Renal pelvis (tissue), 1 donor: ENCODE measurements at regions not wholly inside any gene's neighbourhood (a gene's known extent, or its start where the extent isn't known, plus 50 kb on each side); places are given as distances from the start of the nearest gene placed in this dataset.
"Not testable (repeated sequence)": the region's sequence is repeated elsewhere in the genome, so short reads cannot be mapped to it uniquely, and the experiment has no call there.

Source experiments
- DNase-seq: peaks from one replicate; pipeline ENCODE4 v3.0.0-alpha.2; 2013

- DNase-seq = no peak
Measured at GRCh38 chr9:31243386-31243785, 1141.1 kb upstream of the ACO1 start.

- no peak for DNase-seq
Measured at GRCh38 chr9:31248156-31248555, 1136.3 kb upstream of the ACO1 start.

GRCh38 chr9:31251386-31251785, 1133.1 kb upstream of the ACO1 start:
- DNase-seq = no peak

- no peak for DNase-seq
Measured at GRCh38 chr9:31253800-31254762, 1130.4 kb upstream of the ACO1 start.

- no peak for DNase-seq
Measured at GRCh38 chr9:31255211-31255610, 1129.2 kb upstream of the ACO1 start.

DNA sequence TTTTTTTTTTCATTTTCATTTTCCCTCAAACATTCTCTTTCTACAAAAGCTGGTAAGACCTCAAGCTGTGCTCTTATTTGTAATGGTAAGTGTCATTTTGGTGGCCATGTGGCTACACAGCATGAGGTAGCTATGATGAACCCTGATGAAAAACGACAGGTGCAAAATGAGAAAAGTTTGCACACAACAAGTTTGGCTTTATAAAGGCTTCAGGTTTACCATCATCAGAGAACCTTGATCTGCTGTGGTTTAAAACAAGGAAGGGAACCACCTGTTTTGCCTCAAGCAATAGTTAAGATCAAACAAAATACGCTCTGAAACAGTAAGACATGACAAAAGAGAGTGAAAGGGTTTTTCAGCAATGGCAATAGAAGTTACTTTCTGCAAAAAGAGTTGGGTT, 1124.6 kb upstream of the ACO1 start:
- DNase-seq = no peak

DNA sequence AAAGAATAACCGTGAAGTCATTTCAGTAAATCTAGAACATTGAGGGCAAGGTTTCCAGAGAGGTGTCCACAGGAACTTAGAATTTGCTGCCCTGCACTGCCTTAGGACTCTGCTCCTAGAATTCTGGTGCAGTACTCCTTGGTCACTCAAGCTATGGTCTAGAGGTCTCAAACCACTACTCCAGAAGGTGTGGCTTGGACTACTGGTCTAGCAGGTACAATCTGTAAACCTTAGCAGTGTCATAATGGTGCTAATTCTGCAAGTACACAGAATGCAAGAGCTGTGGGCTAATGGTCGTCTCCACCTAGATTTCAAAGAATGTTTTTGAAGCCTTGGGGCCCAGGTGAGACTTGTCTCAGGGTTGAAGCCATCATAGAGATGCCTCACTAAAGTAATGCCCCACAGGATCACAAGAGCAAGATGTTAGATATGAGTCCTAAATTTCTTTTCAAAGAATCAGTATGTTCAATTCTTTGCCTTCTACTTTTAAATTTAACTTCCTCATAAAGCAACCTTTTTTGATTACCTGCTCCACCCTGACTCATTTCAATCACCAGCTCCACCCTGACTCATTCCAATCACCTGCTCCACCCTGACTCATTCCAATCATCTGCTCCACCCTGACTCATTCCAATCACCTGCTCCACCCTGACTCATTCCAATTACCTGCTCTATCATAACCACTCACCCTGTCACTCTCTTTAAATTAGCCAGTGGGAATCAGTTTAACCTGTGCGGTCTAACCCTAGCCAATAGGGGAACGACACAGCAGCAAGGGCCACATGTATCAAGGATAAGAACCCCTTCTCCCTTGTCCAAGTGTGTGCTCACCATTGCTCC, 1111.8 kb upstream of the ACO1 start:
- no peak for DNase-seq

- no peak for DNase-seq
Measured at GRCh38 chr9:31275419-31275818, 1109.0 kb upstream of the ACO1 start.

DNA sequence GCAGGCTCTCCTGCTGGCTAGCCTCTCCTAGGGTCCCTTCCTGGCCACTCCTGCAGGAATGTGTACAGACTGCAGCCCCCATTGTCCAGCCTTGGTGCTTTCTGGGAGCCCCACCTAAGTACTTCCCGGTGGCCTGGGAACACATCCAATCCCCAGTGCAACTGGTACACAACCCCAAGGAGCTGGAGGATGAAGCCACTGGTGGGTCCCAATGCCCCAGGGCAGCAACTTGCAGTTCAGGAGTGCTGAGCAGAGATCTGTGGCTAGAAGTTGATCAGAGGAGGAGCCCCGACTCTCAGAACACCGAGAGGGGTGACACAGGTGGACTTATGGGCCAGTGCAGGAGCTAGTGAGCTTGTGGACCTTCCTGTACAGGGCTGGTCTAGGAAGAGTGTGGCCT, 1093.7 kb upstream of the ACO1 start:
- DNase-seq = no peak

DNA sequence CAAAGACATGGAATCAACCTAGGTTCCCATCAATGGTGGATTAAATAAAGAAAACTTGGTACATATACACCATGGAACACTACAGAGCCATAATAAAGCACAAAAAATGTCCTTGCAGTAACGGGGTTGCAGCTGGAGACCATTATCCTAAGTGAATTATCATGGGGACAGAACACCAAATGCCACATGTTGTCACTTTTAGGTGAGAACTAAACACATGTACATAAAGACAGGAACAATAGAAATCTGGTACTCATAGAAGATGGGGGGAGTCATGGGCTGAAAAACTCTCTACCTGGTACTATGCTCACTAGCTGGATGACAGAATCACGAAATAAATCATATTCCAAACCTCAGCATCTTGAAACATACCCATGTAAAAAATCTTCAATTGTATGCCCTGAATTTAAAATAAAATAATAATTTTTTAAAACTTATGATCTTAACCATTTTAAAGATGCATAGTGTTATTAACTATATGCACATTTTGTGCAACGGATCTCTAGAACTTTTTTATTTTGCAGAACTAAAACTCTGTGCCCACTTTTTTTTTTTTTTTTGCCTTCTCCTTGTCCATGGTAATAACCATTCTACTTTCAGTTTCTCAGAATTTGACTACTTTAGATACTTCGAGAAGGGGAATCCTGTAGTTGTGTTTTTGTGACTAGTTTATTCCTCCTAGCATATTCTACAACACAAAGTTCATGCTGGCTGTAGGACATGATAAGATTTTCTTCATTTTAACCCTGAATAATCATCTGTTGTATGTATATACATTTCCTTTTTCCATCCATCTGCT, 1081.6 kb upstream of the ACO1 start:
- no peak for DNase-seq

- no peak for DNase-seq
Measured at GRCh38 chr9:31304576-31304975, 1079.9 kb upstream of the ACO1 start.

GRCh38 chr9:31314241-31314640, 1070.2 kb upstream of the ACO1 start:
- no peak for DNase-seq

GRCh38 chr9:31320494-31320893, 1063.9 kb upstream of the ACO1 start:
- DNase-seq = no peak

DNA sequence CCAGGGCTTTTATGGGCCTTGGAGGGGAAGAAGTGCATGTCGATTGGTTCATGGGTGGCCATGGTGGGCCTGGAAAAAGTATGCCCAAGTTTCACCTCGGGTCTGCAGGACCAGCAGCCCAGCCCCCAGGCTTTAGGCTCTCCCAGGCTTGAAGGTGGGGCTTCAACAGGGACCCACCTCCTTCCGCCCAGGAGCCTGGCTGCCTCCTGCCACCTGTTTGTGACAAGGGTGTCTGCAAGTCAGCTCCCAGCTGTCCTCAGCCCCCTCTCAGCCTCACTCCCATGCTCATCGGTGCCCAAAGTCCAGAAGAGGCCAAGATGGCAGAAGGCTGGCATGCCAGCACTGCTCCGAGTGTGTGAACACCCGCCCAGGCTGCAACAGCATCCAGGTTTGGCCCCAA, 1063.2 kb upstream of the ACO1 start:
- no peak for DNase-seq

DNA sequence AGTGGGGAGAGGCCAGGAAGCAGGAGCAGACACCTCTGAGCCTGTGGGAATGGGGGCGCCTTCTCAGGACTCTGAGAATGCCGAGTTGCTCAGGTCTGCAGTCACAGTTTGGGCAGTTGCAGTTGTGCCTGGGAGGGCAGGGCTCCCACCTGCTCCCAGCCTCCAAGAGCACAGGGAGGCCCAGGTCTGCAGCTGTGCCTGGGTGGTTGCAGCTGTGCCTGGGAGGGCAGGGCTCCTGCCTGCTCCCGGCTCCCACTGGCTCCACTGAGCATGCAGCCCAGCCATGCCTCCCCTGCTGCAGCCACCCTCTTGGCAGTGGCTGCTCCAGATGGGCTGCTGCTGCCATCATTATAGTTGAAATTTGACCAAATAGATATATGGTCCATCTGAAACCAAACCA, 1062.8 kb upstream of the ACO1 start:
- DNase-seq = no peak

DNA sequence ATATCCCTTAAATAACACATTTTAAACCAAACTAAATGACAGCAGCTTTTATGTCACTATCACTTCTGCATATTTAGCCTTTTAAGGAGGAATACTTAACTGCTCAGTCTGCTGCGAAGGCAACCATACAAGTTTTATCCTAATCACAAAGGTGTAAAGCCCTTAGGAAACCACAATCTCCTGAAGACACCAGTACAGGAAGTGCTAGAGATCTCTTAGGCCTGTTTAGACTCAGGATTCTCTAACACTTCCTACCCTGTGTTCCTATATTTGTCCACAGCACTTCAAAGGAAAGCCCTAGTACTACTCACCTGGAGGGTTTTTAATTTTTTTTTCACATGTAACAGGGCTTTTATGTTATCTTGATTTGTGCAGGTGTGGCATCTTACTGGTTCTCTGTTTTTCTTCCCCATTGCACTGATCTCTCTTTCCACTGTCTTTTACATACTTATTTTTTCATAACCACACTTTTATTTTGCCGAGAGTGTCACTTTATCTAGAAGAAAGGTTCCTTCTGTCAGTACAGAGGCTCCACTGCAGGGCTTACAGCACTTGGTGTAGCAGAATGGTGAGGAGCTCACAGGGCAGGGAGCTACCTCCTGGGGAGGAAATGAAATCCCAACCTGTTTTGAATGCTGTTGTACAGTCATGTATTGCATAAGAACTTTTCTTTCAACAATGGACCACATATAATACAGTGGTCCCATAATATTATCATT, 1060.6 kb upstream of the ACO1 start:
- no peak for DNase-seq

DNA sequence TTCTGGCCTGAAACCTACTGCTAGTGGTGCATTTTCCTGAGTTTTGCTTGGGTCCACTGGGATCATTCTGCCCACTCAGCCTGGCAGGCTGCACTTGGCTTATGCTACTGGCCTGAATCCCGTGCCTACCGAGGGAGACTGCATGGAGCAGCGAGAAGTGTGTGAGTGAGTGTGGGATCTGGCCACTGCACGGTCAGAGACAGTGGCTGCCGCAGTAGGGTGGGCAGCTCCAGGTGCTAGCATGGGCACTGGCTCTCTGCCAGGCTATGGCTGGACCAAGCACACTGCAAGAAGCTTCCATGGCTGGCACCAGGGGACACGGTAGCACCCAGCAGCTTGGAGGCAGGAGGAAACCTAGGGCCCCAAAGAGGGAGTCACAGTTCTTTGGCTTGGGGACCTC, 1058.7 kb upstream of the ACO1 start:
- DNase-seq = no peak

- not testable (repeated sequence) for DNase-seq
Measured at GRCh38 chr9:31326883-31327282, 1057.6 kb upstream of the ACO1 start.

- no peak for DNase-seq
Measured at GRCh38 chr9:31334837-31335528, 1049.5 kb upstream of the ACO1 start.

DNA sequence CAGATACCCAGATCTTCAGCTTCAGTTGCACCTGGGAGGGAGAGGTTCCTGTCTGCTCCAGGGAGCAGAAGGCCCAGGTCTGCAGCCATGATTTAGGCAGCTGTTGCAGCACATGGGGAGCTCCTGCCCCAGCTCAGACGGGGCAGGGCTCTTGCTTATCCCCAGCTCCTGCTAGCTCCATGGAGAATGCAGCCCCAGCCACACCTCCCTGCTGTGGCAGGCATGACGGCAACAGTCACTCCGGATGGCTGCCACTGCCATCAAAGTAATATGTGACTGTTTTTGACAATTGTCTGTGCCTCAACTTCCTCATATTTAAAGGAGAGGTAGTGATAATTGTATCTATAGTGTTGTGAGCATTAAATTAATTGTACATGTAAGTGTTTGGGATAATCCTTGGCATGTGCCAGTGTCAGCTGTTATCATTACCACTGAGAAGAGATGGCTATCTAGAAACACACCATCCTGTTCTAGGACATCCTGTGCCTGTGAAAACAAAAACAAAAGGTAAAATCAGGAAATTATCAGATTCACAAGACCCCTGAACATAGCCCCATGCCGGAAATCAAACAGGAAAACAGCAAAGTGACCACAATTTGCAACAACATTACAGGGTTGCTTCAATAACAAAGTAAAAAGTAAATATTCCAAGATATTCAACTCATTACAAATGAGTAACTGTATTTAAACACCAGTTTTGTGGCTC, 1048.8 kb upstream of the ACO1 start:
- DNase-seq = no peak
